MG63 (cell line): ENCODE measurements at regions not wholly inside any gene's neighbourhood (a gene's known extent, or its start where the extent isn't known, plus 50 kb on each side); places are given as distances from the start of the nearest gene placed in this dataset.
"Not testable (repeated sequence)": the region's sequence is repeated elsewhere in the genome, so short reads cannot be mapped to it uniquely, and the experiment has no call there.

Experiments
- DNase-seq: peaks from one replicate; pipeline ENCODE4 v3.0.0-alpha.2; 2020
- H3K27me3 ChIP-seq: fragments of 250-450 bp; sonication (Bioruptor Pico); 2 replicates; pipeline ENCODE4 v1.5.1; 2020; ENCODE audit warnings: mild to moderate bottlenecking, moderate library complexity
- H3K36me3 ChIP-seq: fragments of 250-450 bp; sonication (Bioruptor Pico); 2 replicates; pipeline ENCODE4 v1.5.1; 2020; ENCODE audit warnings: mild to moderate bottlenecking, moderate library complexity
- H3K4me3 ChIP-seq: fragments of 250-450 bp; sonication (Bioruptor Pico); 2 replicates; pipeline ENCODE4 v1.5.1; 2020; ENCODE audit warnings: mild to moderate bottlenecking, moderate library complexity
- H3K9me3 ChIP-seq: fragments of 250-450 bp; sonication (Bioruptor Pico); 2 replicates; pipeline ENCODE4 v1.5.1; 2020; ENCODE audit warnings: mild to moderate bottlenecking, moderate library complexity

- Histone ChIP-seq H3K9me3 (no peaks in the 10 kb centered on the region), H3K27me3 (no peaks in the 10 kb centered on the region), H3K4me3 (no peak overlapping the region), H3K36me3 (no peaks in the 10 kb centered on the region)
- no peak for DNase-seq
Observed at GRCh38 chr11:93032580-93032979, 63.1 kb downstream of the MTNR1B start.

- no peak for DNase-seq
- no peaks in the 10 kb centered on the region for H3K27me3 ChIP-seq
- no peaks in the 10 kb centered on the region for H3K9me3 ChIP-seq
- no peaks in the 10 kb centered on the region for H3K36me3 ChIP-seq
- H3K4me3 ChIP-seq = no peak overlapping the region
Observed at GRCh38 chr11:93033093-93033492, 63.6 kb downstream of the MTNR1B start.

GRCh38 chr11:93034031-93034722, 64.7 kb downstream of the MTNR1B start:
- Histone ChIP-seq H3K27me3 (no peaks in the 10 kb centered on the region), H3K36me3 (no peaks in the 10 kb centered on the region), H3K4me3 (no peak overlapping the region), H3K9me3 (no peaks in the 10 kb centered on the region)
- DNase-seq = no peak

GRCh38 chr11:93034723-93035039, 65.2 kb downstream of the MTNR1B start:
- H3K4me3 ChIP-seq = no peak overlapping the region
- H3K27me3 ChIP-seq = no peaks in the 10 kb centered on the region
- H3K36me3 ChIP-seq = no peaks in the 10 kb centered on the region
- no peaks in the 10 kb centered on the region for H3K9me3 ChIP-seq
- no peak for DNase-seq

GRCh38 chr11:93038521-93038920, 69.1 kb downstream of the MTNR1B start:
- DNase-seq = no peak
- Histone ChIP-seq H3K27me3 (no peaks in the 10 kb centered on the region), H3K36me3 (no peaks in the 10 kb centered on the region), H3K4me3 (no peak overlapping the region), H3K9me3 (no peaks in the 10 kb centered on the region)

- DNase-seq = no peak
- H3K4me3 ChIP-seq = no peak overlapping the region
- H3K9me3 ChIP-seq = no peaks in the 10 kb centered on the region
- no peaks in the 10 kb centered on the region for H3K36me3 ChIP-seq
- H3K27me3 ChIP-seq = no peaks in the 10 kb centered on the region
Observed at GRCh38 chr11:93039531-93040240, 70.2 kb downstream of the MTNR1B start.

GRCh38 chr11:93041682-93042081, 72.2 kb downstream of the MTNR1B start:
- Histone ChIP-seq H3K4me3 (no peak overlapping the region), H3K36me3 (no peaks in the 10 kb centered on the region), H3K27me3 (no peaks in the 10 kb centered on the region), H3K9me3 (no peaks in the 10 kb centered on the region)
- no peak for DNase-seq

- not testable (repeated sequence) for H3K9me3 ChIP-seq, DNase-seq, H3K36me3 ChIP-seq, H3K4me3 ChIP-seq, H3K27me3 ChIP-seq
Observed at GRCh38 chr11:93043186-93043585, 73.7 kb downstream of the MTNR1B start.

- no peaks in the 10 kb centered on the region for H3K27me3 ChIP-seq
- no peaks in the 10 kb centered on the region for H3K9me3 ChIP-seq
- DNase-seq = no peak
- H3K36me3 ChIP-seq = no peaks in the 10 kb centered on the region; the same call in 1 of the 2 replicates
- H3K4me3 ChIP-seq = no peak overlapping the region
Observed at GRCh38 chr11:93049740-93050139, 80.3 kb downstream of the MTNR1B start.

- no peaks in the 10 kb centered on the region; the same call in 1 of the 2 replicates for H3K36me3 ChIP-seq
- H3K4me3 ChIP-seq = no peak overlapping the region
- H3K9me3 ChIP-seq = no peaks in the 10 kb centered on the region
- no peak for DNase-seq
- H3K27me3 ChIP-seq = no peaks in the 10 kb centered on the region
Observed at GRCh38 chr11:93051186-93051585, 81.7 kb downstream of the MTNR1B start.

GRCh38 chr11:93053864-93054263, 84.4 kb downstream of the MTNR1B start:
- no peaks in the 10 kb centered on the region for H3K9me3 ChIP-seq
- H3K4me3 ChIP-seq = no peak overlapping the region
- no peaks in the 10 kb centered on the region for H3K27me3 ChIP-seq
- no peaks in the 10 kb centered on the region; the same call in 1 of the 2 replicates for H3K36me3 ChIP-seq
- DNase-seq = no peak

GRCh38 chr11:93054279-93054678, 84.8 kb downstream of the MTNR1B start:
- no peaks in the 10 kb centered on the region for H3K9me3 ChIP-seq
- DNase-seq = no peak
- no peak overlapping the region for H3K4me3 ChIP-seq
- H3K36me3 ChIP-seq = no peaks in the 10 kb centered on the region
- no peaks in the 10 kb centered on the region for H3K27me3 ChIP-seq

- Histone ChIP-seq H3K27me3 (no peaks in the 10 kb centered on the region), H3K4me3 (no peak overlapping the region), H3K9me3 (no peaks in the 10 kb centered on the region)
Observed at GRCh38 chr11:93054881-93055280, 85.4 kb downstream of the MTNR1B start.

GRCh38 chr11:93059117-93059957, 89.9 kb downstream of the MTNR1B start:
- Histone ChIP-seq H3K27me3 (no peaks in the 10 kb centered on the region), H3K36me3 (no peaks in the 10 kb centered on the region), H3K9me3 (no peaks in the 10 kb centered on the region), H3K4me3 (no peak overlapping the region)
- no peak for DNase-seq

More at GRCh38 chr11:93054881-93055280, 85.4 kb downstream of the MTNR1B start:
- H3K36me3 ChIP-seq = no peaks in the 10 kb centered on the region
- DNase-seq = peak; percentile 84

GRCh38 chr11:93063086-93063485, 93.6 kb downstream of the MTNR1B start:
- no peak overlapping the region for H3K4me3 ChIP-seq
- H3K36me3 ChIP-seq = no peaks in the 10 kb centered on the region
- DNase-seq = no peak
- no peaks in the 10 kb centered on the region for H3K9me3 ChIP-seq
- H3K27me3 ChIP-seq = no peaks in the 10 kb centered on the region

GRCh38 chr11:93065074-93065674, 95.7 kb downstream of the MTNR1B start:
- not testable (repeated sequence) for H3K27me3 ChIP-seq, H3K36me3 ChIP-seq, H3K9me3 ChIP-seq, H3K4me3 ChIP-seq
- peak; percentile 41 for DNase-seq

- no peak for DNase-seq
- Histone ChIP-seq H3K9me3 (no peaks in the 10 kb centered on the region), H3K36me3 (no peaks in the 10 kb centered on the region), H3K27me3 (no peaks in the 10 kb centered on the region), H3K4me3 (no peak overlapping the region)
Observed at GRCh38 chr11:93067881-93068390, 98.5 kb downstream of the MTNR1B start.
